HepG2 (cell line): ENCODE measurements at regions not wholly inside any gene's neighbourhood (a gene's known extent, or its start where the extent isn't known, plus 50 kb on each side); places are given as distances from the start of the nearest gene placed in this dataset.

ENCODE experiments used
- ATAC-seq: fragments of 200-7000 bp; cut with Tn5 transposase; 3 replicates; pipeline ENCODE4 v1.9.1; 2020; ENCODE audit warnings: mild to moderate bottlenecking, moderate library complexity
- BruUV-seq: library from RNA; stranded (reverse); fragments of 400-500 nt; replicated peaks from 2 replicates; lab custom pipeline; 2021; lab: Mats Ljungman, UMichigan
- CTCF ChIA-PET: fragments of 300-600 bp; formaldehyde crosslinking; extraction: SDS; loops from one replicate; lab custom pipeline; 2021; ENCODE audit warnings: low total read pairs, inconsistent platforms, low intra/inter-chr PET ratio; lab: Yijun Ruan, JAX
- POLR2A ChIA-PET: fragments of 350-600 bp; sonication (Branson Sonifier 250); formaldehyde crosslinking; loops from one replicate; lab custom pipeline; 2020; ENCODE audit warnings: antibody characterized with exemption, inconsistent platforms; lab: Yijun Ruan, JAX
- DNase-seq: peaks from one replicate; pipeline ENCODE4 v3.0.0-alpha.2; 2015; ENCODE audit warnings: low spot score
- FAIRE-seq: peaks from 3 replicates; lab custom pipeline; 2011; peaks lifted over from hg19 to GRCh38; lab: Jason Lieb, UNC
- H2AFZ ChIP-seq: one replicate; pipeline ENCODE4 v1.6.1; 2011; ENCODE audit warnings: low read length, inconsistent platforms
- H3K27ac ChIP-seq: fragments of 300-600 bp; 3 replicates; pipeline ENCODE4 v1.8.0; 2011; ENCODE audit warnings: mixed run types, mild to moderate bottlenecking, mixed read lengths, low read length, inconsistent platforms; ENCODE audit not compliant: insufficient read depth; ENCODE audit errors: extremely low read length
- H3K27me3 ChIP-seq, 2 experiments: fragments of 200-600 bp in 1 of 2; 2 replicates in 1 of 2; 3 replicates in 1 of 2; pipeline versions ENCODE4 v1.6.0 to v1.8.0; 2011; ENCODE audit warnings: low read length in 2 of 2, mild to moderate bottlenecking in 2 of 2, moderate library complexity in 2 of 2, inconsistent platforms in 1 of 2; ENCODE audit not compliant: insufficient read depth in 2 of 2, control insufficient read depth in 1 of 2
- H3K36me3 ChIP-seq, 2 experiments: fragments of 200-600 bp in 1 of 2; replicated peaks in 1 of 2; 2 replicates in 1 of 2; 3 replicates in 1 of 2; pipeline versions ENCODE4 v1.5.1 to v1.8.0; 2011; ENCODE audit warnings: low read length in 2 of 2, inconsistent platforms in 1 of 2; ENCODE audit not compliant: insufficient read depth in 2 of 2, control insufficient read depth in 1 of 2
- H3K4me1 ChIP-seq: 2 replicates; pipeline ENCODE4 v1.5.1; 2012; ENCODE audit warnings: low read length, inconsistent platforms; ENCODE audit not compliant: insufficient read depth
- H3K4me2 ChIP-seq: 2 replicates; pipeline ENCODE4 v1.6.0; 2011; ENCODE audit warnings: low read depth, low read length, inconsistent platforms
- H3K4me3 ChIP-seq, 3 experiments: fragments of 200-600 bp in 1 of 3; sonication (generic), shearing (Covaris generic) in 1 of 3; replicated peaks in 1 of 3; 2 replicates each; pipeline ENCODE4 v1.5.1; 2011 to 2016; ENCODE audit warnings: low read length in 3 of 3, inconsistent platforms in 2 of 3, low read depth in 2 of 3, mild to moderate bottlenecking in 2 of 3, control low read depth in 1 of 3, mixed read lengths in 1 of 3; ENCODE audit not compliant: insufficient read depth in 1 of 3
- H3K79me2 ChIP-seq: one replicate; pipeline ENCODE4 v1.6.1; 2011; ENCODE audit warnings: low read length, inconsistent platforms; ENCODE audit not compliant: insufficient read depth
- H3K9ac ChIP-seq: 2 replicates; pipeline ENCODE4 v1.6.0; 2011; ENCODE audit warnings: mild to moderate bottlenecking, low read depth, low read length, inconsistent platforms; ENCODE audit not compliant: insufficient read depth
- H3K9me3 ChIP-seq: 2 replicates; pipeline ENCODE4 v1.5.1; 2012; ENCODE audit warnings: mild to moderate bottlenecking, low read length
- H4K20me1 ChIP-seq: 2 replicates; pipeline ENCODE4 v1.6.0; 2011; ENCODE audit warnings: inconsistent platforms, mild to moderate bottlenecking, low read length, moderate library complexity; ENCODE audit not compliant: insufficient read depth
- EEA1 ChIP-seq: sonication (generic); formaldehyde crosslinking; IDR thresholded peaks from 2 replicates; pipeline ENCODE4 v1.5.1; 2020; ENCODE audit warnings: mild to moderate bottlenecking, missing genetic modification reagents, borderline replicate concordance
- FOXC1 ChIP-seq: sonication (generic); formaldehyde crosslinking; IDR thresholded peaks from 2 replicates; pipeline ENCODE4 v1.8.0; 2022; ENCODE audit warnings: mild to moderate bottlenecking, missing genetic modification reagents, borderline replicate concordance
- KDM4B ChIP-seq: sonication (generic); formaldehyde crosslinking; IDR thresholded peaks from 2 replicates; pipeline ENCODE4 v1.4.0; 2020; ENCODE audit warnings: missing genetic modification reagents
- NFATC3 ChIP-seq: sonication (generic); formaldehyde crosslinking; IDR thresholded peaks from 2 replicates; pipeline ENCODE4 v1.5.1; 2020; ENCODE audit warnings: mild to moderate bottlenecking, missing genetic modification reagents
- PPARG ChIP-seq: conservative IDR thresholded peaks from 2 replicates; pipeline ENCODE4 v1.6.1; 2016; ENCODE audit warnings: missing biosample characterization, missing genetic modification reagents
- PTBP1 ChIP-seq: fragments of 200-400 bp; formaldehyde crosslinking; IDR thresholded peaks from 2 replicates; pipeline ENCODE4 v1.6.1; 2018; ENCODE audit warnings: low read length, low read depth; ENCODE audit not compliant: poor library complexity, severe bottlenecking
- SIN3B ChIP-seq: fragments of 150-350 bp; IDR thresholded peaks from 2 replicates; pipeline ENCODE4 v1.6.1; 2014; ENCODE audit warnings: low read length
- ZBTB8A ChIP-seq: sonication (generic); formaldehyde crosslinking; IDR thresholded peaks from 2 replicates; pipeline ENCODE4 v1.4.0; 2020; ENCODE audit warnings: mild to moderate bottlenecking, low read depth, missing genetic modification reagents, borderline replicate concordance
- ZNF383 ChIP-seq: sonication (generic); formaldehyde crosslinking; IDR thresholded peaks from 2 replicates; pipeline ENCODE4 v1.4.0; 2020; ENCODE audit warnings: missing genetic modification reagents, mild to moderate bottlenecking, borderline replicate concordance
- ZNF816 ChIP-seq: sonication (generic); formaldehyde crosslinking; IDR thresholded peaks from 2 replicates; pipeline ENCODE4 v1.8.0; 2022; ENCODE audit warnings: missing genetic modification reagents, mild to moderate bottlenecking, borderline replicate concordance
- ZNF850 ChIP-seq: sonication (generic); formaldehyde crosslinking; conservative IDR thresholded peaks from 2 replicates; pipeline ENCODE4 v1.9.0; 2021; ENCODE audit warnings: mild to moderate bottlenecking, missing genetic modification reagents
- in situ Hi-C: cut with HindIII; loops from 2 replicates; pipeline ENCODE4 v1.10.0; 2017; ENCODE audit warnings: low pct_unique_long_range_greater_than_20kb; ENCODE audit not compliant: extremely low pct_ligation_motif_present
- intact Hi-C: fragments of 100-400 bp; cut with micrococcal nuclease; formaldehyde crosslinking; loops from one replicate; pipeline ENCODE4 v1.10.0; 2022; ENCODE audit not compliant: unreplicated experiment
- TF ChIP-seq, protein P1 (sequence below): sonication (generic); formaldehyde crosslinking; IDR thresholded peaks from 2 replicates; pipeline ENCODE4 v1.8.1; 2023; ENCODE audit warnings: mild to moderate bottlenecking, missing genetic modification reagents
- TF ChIP-seq, protein P2 (sequence below): sonication (generic); formaldehyde crosslinking; IDR thresholded peaks from 2 replicates; pipeline ENCODE4 v1.8.0; 2022; ENCODE audit warnings: missing genetic modification reagents, mild to moderate bottlenecking, moderate library complexity, borderline replicate concordance
- TF ChIP-seq, protein P3 (sequence below): sonication (generic); formaldehyde crosslinking; IDR thresholded peaks from 2 replicates; pipeline ENCODE4 v1.5.1; 2020; ENCODE audit warnings: mild to moderate bottlenecking, missing genetic modification reagents, borderline replicate concordance
- TF ChIP-seq, protein P4 (sequence below): sonication (generic); formaldehyde crosslinking; IDR thresholded peaks from 2 replicates; pipeline ENCODE4 v1.9.0; 2021; ENCODE audit warnings: missing genetic modification reagents, mild to moderate bottlenecking, borderline replicate concordance

DNA sequence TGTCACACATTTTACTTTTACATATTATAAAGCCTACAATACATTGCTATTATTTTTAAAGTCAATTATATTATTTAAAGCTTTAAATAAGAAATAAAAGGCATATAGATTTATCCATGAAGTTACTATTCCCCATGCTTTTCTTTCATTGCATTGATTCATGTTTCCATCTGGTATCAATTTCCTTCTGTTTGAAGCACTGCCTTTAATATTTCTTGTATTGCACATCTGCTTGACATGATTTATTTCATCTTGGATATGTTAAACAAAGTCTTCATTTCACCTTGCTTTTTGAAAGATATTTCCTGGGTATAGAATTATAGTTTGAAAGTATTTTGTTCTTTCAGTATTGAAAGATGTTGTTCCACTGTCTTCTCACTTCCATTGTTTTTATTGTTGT lies 174.3 kb upstream of the MBNL1 start:
- Histone ChIP-seq H3K4me3 (no peak overlapping the region), H3K36me3 (no peaks in the 10 kb centered on the region), H2AFZ (no peak overlapping the region), H3K27ac (no peak overlapping the region), H3K79me2 (no peaks in the 10 kb centered on the region), H4K20me1 (no peaks in the 10 kb centered on the region), H3K4me1 (no peaks in the 10 kb centered on the region), H3K9me3 (no peaks in the 10 kb centered on the region), H3K4me2 (no peak overlapping the region), H3K27me3 (no peaks in the 10 kb centered on the region), H3K9ac (no peak overlapping the region)
- ATAC-seq (no peak), DNase-seq (no peak), FAIRE-seq (no peak)
- no TSS peak for BruUV-seq
- no peak for TF ChIP-seq KDM4B (CRISPR knock-in tag)
- TF ChIP-seq PTBP1 = no peak
- TF ChIP-seq, protein P1, sequence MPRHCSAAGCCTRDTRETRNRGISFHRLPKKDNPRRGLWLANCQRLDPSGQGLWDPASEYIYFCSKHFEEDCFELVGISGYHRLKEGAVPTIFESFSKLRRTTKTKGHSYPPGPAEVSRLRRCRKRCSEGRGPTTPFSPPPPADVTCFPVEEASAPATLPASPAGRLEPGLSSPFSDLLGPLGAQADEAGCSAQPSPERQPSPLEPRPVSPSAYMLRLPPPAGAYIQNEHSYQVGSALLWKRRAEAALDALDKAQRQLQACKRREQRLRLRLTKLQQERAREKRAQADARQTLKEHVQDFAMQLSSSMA (CRISPR knock-in tag) = no peak
- TF ChIP-seq FOXC1 (CRISPR knock-in tag) = no peak
- no peak for TF ChIP-seq EEA1 (CRISPR knock-in tag)
- TF ChIP-seq ZNF850 = no peak
- TF ChIP-seq, protein P2, sequence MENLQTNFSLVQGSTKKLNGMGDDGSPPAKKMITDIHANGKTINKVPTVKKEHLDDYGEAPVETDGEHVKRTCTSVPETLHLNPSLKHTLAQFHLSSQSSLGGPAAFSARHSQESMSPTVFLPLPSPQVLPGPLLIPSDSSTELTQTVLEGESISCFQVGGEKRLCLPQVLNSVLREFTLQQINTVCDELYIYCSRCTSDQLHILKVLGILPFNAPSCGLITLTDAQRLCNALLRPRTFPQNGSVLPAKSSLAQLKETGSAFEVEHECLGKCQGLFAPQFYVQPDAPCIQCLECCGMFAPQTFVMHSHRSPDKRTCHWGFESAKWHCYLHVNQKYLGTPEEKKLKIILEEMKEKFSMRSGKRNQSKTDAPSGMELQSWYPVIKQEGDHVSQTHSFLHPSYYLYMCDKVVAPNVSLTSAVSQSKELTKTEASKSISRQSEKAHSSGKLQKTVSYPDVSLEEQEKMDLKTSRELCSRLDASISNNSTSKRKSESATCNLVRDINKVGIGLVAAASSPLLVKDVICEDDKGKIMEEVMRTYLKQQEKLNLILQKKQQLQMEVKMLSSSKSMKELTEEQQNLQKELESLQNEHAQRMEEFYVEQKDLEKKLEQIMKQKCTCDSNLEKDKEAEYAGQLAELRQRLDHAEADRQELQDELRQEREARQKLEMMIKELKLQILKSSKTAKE = no peak
- TF ChIP-seq PPARG (CRISPR knock-in tag) = no peak
- TF ChIP-seq ZNF383 = no peak
- TF ChIP-seq SIN3B = no peak
- TF ChIP-seq NFATC3 = no peak
- TF ChIP-seq ZBTB8A (CRISPR knock-in tag) = no peak
- no peak for TF ChIP-seq ZNF816 (CRISPR knock-in tag)
- TF ChIP-seq, protein P3, sequence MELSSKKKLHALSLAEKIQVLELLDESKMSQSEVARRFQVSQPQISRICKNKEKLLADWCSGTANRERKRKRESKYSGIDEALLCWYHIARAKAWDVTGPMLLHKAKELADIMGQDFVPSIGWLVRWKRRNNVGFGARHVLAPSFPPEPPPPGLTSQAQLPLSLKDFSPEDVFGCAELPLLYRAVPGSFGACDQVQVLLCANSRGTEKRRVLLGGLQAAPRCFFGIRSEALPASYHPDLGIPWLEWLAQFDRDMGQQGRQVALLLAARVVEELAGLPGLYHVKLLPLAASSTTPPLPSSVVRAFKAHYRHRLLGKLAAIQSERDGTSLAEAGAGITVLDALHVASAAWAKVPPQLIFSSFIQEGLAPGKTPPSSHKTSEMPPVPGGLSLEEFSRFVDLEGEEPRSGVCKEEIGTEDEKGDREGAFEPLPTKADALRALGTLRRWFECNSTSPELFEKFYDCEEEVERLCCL (CRISPR knock-in tag) = no peak
- TF ChIP-seq, protein P4, sequence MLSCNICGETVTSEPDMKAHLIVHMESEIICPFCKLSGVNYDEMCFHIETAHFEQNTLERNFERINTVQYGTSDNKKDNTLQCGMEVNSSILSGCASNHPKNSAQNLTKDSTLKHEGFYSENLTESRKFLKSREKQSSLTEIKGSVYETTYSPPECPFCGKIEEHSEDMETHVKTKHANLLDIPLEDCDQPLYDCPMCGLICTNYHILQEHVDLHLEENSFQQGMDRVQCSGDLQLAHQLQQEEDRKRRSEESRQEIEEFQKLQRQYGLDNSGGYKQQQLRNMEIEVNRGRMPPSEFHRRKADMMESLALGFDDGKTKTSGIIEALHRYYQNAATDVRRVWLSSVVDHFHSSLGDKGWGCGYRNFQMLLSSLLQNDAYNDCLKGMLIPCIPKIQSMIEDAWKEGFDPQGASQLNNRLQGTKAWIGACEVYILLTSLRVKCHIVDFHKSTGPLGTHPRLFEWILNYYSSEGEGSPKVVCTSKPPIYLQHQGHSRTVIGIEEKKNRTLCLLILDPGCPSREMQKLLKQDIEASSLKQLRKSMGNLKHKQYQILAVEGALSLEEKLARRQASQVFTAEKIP = no peak
- CTCF ChIA-PET = no interaction called here
- intact Hi-C loops = no loop called here
- POLR2A ChIA-PET = no interaction called here
- in situ Hi-C loops = no loop called here
